ENCODE measurements at regions not wholly inside any gene's neighbourhood (a gene's known extent, or its start where the extent isn't known, plus 50 kb on each side); places are given as distances from the start of the nearest gene placed in this dataset.

- Histone ChIP-seq H4K5ac (ENCODE audit: low read depth, low read length) (peak overlapping the region; percentile 87; the same call in 1 of the 2 replicates), H3K4me2 (ENCODE audit: low read depth, low read length) (no peak overlapping the region), H2BK120ac (ENCODE audit: low read depth, low read length) (peak overlapping the region; percentile 75; the same call in 1 of the 2 replicates), H3K9me1 (ENCODE audit: insufficient read depth, low read length) (no peaks in the 10 kb centered on the region), H2AFZ (replicated peaks; ENCODE audit: low read length, poor library complexity) (no peak overlapping the region), H3K4me3 (ENCODE audit: insufficient read depth, low read depth, low read length) (no peak overlapping the region), H2BK5ac (ENCODE audit: low read depth, low read length, poor library complexity, severe bottlenecking) (peak overlapping the region; percentile 60), H2BK20ac (ENCODE audit: low read depth, low read length) (peak overlapping the region; percentile 73), H3K9me3 (ENCODE audit: control insufficient read depth, insufficient read depth, low read length) (no peaks in the 10 kb centered on the region), H3K27ac (ENCODE audit: insufficient read depth, low read length) (peak overlapping the region; percentile 61; the same call in 1 of the 2 replicates), H3K9ac (ENCODE audit: low read depth, low read length) (no peak overlapping the region), H4K8ac (ENCODE audit: low read depth in 2 of 2, low read length in 2 of 2) (peak overlapping the region in 1 of 2 experiments; percentile 45; a peak in 2 of 4 replicates), H2AK9ac (replicated peaks; ENCODE audit: low read depth, low read length, poor library complexity) (no peak overlapping the region), H3K18ac (ENCODE audit: low read depth, low read length) (peak overlapping the region; percentile 57), H2BK15ac (ENCODE audit: low read depth, low read length) (peak overlapping the region; percentile 58; the same call in 1 of the 3 replicates), H4K20me1 (ENCODE audit: insufficient read depth, low read length) (no peaks in the 10 kb centered on the region), H3K27me3 (ENCODE audit: control insufficient read depth, insufficient read depth, low read length) (no peaks in the 10 kb centered on the region), H3K23ac (ENCODE audit: low read depth, low read length) (no peak overlapping the region), H3K36me3 (ENCODE audit: control insufficient read depth, insufficient read depth, low read length) (no peaks in the 10 kb centered on the region), H4K91ac (ENCODE audit: insufficient read depth, low read depth, low read length) (peak overlapping the region; percentile 81), H3K56ac (ENCODE audit: extremely low read depth, insufficient read depth, low read length) (no peak overlapping the region), H3K4me1 (ENCODE audit: control insufficient read depth, insufficient read depth, low read length) (no peaks in the 10 kb centered on the region; the same call in 1 of the 2 replicates), H3K79me1 (ENCODE audit: low read depth in 1 of 2, low read length in 2 of 2) (no peaks in the 10 kb centered on the region), H2AK5ac (ENCODE audit: low read depth, low read length) (peak overlapping the region; percentile 72), H3K14ac (replicated peaks; ENCODE audit: low read depth, low read length) (peak overlapping the region; percentile 79), H3K4ac (ENCODE audit: low read depth, low read length) (peak overlapping the region; percentile 81)
- WGBS, 2 experiments (ENCODE audit: extremely low coverage in 2 of 2, insufficient read length in 1 of 2) = no CpG with 5 or more reads among the region's 2 CpGs
- TF ChIP-seq CHD1 (IDR thresholded peaks at IDR 0.05; ENCODE audit: low read depth, low read length) (no peak), MAFK (IDR thresholded peaks at IDR 0.05; ENCODE audit: low read depth, low read length) (no peak), RAD21 (IDR thresholded peaks at IDR 0.05; ENCODE audit: low read length) (no peak), MXI1 (IDR thresholded peaks at IDR 0.05; ENCODE audit: borderline replicate concordance, low read depth, low read length) (no peak), SMC3 (IDR thresholded peaks at IDR 0.05; ENCODE audit: low read depth, low read length) (no peak), ELK1 (IDR thresholded peaks at IDR 0.05; ENCODE audit: borderline replicate concordance, low read depth, low read length) (no peak), POLR2A (IDR thresholded peaks at IDR 0.05; ENCODE audit: low read depth, low read length) (no peak)
- in situ Hi-C loops (cut with MboI; ENCODE audit: low sequenced_read_pairs) (no loop called here), intact Hi-C loops (cut with micrococcal nuclease) (loop anchor here (5.0 kb wide), 1 partner anchor 191 kb away; no protein-coding TSS in a partner anchor), dilution Hi-C loops (cut with HindIII; ENCODE audit: low sequenced_read_pairs, unreplicated experiment) (no loop called here)
- POLR2A ChIA-PET (ENCODE audit: unreplicated experiment) = no interaction called here
- DNase-seq (peak; percentile 32), ATAC-seq (ENCODE audit: low read depth) (no peak)
- no TSS peak for BruUV-seq (replicated peaks)
- CTCF ChIA-PET = interaction anchor here (0.6 to 1.3 kb wide), 3 partner anchors 20 to 1082 kb away, joined by 3 read pairs; no protein-coding TSS in a partner anchor
Measured at GRCh38 chr7:19403691-19404090, 258.5 kb upstream of the FERD3L start.
